GM12864 (cell line): ENCODE measurements at regions not wholly inside any gene's neighbourhood (a gene's known extent, or its start where the extent isn't known, plus 50 kb on each side); places are given as distances from the start of the nearest gene placed in this dataset.

Experiments used
- DNase-seq: peaks from one replicate; pipeline ENCODE4 v3.0.0-alpha.2; 2011; ENCODE audit warnings: low read depth
- H3K4me3 ChIP-seq: 2 replicates; pipeline ENCODE4 v1.5.1; 2011; ENCODE audit warnings: mild to moderate bottlenecking, low read depth, low read length, control low read depth
- TF ChIP-seq, protein P1 (sequence below): IDR thresholded peaks from 2 replicates; pipeline ENCODE4 v1.5.1; 2011; ENCODE audit warnings: low read depth, mild to moderate bottlenecking, moderate library complexity, low read length, control low read depth, inconsistent platforms; ENCODE audit errors: missing control alignments

DNA sequence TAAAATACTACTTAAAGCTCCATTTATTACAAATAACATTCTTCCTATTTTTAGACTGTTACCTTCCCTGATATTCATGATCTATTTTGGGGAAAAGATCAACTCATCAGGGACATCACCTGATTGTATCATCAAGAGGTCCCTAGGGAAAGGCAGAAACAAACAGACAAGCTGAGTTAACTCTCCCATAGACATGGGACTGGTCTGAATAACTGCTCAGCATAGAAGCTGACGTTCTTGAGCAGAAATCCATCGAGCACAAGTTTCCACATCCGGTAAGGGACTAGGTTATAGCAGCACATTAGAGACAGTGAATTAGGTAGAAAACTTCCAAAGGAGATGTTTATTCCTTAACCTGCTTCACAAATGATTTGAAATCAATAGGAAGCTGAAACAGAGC lies 1100.4 kb upstream of the SLC39A10 start:
- no peak overlapping the region for H3K4me3 ChIP-seq
- DNase-seq: no peak
- TF ChIP-seq, protein P1, sequence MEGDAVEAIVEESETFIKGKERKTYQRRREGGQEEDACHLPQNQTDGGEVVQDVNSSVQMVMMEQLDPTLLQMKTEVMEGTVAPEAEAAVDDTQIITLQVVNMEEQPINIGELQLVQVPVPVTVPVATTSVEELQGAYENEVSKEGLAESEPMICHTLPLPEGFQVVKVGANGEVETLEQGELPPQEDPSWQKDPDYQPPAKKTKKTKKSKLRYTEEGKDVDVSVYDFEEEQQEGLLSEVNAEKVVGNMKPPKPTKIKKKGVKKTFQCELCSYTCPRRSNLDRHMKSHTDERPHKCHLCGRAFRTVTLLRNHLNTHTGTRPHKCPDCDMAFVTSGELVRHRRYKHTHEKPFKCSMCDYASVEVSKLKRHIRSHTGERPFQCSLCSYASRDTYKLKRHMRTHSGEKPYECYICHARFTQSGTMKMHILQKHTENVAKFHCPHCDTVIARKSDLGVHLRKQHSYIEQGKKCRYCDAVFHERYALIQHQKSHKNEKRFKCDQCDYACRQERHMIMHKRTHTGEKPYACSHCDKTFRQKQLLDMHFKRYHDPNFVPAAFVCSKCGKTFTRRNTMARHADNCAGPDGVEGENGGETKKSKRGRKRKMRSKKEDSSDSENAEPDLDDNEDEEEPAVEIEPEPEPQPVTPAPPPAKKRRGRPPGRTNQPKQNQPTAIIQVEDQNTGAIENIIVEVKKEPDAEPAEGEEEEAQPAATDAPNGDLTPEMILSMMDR: no peak

DNA sequence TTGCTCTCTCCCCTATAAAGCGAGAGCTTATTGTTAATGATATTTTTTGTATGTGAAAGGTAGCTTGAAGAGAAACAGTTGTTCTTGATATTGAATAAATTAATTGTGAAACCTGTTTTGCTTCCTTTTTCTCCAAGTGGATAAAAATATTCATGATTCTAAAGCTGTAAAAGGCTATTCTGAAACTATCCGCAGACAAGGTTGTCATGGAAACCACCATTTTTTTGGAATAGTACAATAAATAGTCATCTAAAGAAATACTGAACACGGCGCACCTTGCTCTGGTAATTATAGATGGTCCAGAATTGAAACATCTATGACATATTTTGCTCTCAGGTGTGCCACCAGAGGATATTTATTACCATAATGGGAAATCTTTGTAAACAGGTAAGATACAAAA lies 1103.0 kb upstream of the SLC39A10 start:
- TF ChIP-seq, protein P1: no peak
- no peak overlapping the region for H3K4me3 ChIP-seq
- no peak for DNase-seq

DNA sequence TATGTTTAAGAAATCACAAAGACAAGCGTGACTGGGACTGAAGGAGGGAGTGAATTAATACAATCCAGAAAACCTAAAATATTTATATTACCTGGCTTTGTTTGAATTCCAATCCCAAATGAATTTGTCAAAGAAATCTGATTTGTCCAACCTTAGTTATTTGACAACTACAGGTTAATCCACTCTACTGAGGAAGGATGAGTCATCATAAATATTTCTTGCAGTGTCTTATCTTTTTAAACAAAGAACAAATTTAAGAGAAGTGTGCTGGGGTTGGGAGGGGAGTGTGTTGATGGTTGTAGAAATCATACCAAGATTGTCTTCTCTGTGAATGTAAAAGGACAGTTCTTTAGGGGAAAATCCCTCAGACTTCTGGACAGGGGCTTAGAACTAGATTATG lies 1106.3 kb upstream of the SLC39A10 start:
- no peak overlapping the region for H3K4me3 ChIP-seq
- TF ChIP-seq, protein P1: no peak
- no peak for DNase-seq

DNA sequence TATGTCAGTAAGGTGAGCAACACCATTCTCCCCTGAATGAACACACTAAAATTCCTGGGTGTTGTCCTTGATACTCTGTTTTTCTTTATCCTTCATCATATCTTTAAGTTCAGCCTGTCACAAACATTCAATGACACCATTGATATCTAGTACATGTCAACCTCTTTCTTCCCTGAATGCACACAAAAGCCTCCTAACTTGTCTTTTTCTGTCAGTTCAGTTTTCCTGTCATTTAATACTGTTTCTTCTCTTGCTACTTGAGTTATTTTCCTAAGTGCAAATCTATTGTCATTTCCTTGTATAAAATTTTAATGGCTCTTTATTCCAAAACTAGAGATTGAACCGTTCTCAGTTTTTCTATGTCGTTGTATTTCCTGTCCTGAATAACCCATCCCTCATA lies 1107.6 kb upstream of the SLC39A10 start:
- no peak for DNase-seq
- TF ChIP-seq, protein P1: no peak
- H3K4me3 ChIP-seq: no peak overlapping the region

DNA sequence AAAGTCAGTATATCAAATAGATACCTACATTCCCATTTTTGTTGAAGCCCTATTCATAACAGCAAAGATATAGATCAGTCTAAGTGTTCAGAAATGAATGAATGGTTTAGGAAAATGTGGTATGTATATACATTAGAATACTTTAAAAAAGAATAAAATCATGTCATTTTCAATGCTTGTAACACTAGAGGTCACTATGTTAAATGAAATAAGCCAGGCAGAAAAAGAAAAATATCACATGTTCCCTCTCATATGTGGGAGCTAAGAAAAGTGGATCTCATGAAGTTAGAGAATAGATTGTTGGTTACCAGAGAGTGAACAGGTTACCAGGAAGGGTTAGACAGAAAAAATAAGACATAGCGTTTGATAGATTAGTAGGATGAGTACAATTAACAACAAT lies 1111.0 kb upstream of the SLC39A10 start:
- TF ChIP-seq, protein P1: no peak
- no peak for DNase-seq
- no peak overlapping the region for H3K4me3 ChIP-seq

DNA sequence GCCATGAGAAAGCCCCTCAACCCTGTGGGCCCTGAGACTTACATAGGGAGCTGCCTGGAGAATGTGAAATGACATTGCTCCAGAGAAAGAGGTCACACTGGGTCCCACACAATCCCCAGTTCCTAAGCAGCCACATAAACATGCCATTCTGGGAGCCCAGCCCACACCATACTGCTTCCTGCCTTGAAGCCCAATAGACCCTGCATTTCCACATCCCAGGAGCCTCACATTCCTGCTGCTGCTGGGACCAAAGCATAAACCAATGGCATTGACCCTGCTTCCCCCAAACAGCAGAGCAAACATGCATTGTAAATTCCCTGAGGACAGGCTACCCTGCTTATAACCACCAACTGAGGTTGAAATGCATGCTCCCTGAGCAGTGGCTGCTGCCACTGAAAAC lies 1117.6 kb upstream of the SLC39A10 start:
- no peak overlapping the region for H3K4me3 ChIP-seq
- TF ChIP-seq, protein P1: no peak
- no peak for DNase-seq

DNA sequence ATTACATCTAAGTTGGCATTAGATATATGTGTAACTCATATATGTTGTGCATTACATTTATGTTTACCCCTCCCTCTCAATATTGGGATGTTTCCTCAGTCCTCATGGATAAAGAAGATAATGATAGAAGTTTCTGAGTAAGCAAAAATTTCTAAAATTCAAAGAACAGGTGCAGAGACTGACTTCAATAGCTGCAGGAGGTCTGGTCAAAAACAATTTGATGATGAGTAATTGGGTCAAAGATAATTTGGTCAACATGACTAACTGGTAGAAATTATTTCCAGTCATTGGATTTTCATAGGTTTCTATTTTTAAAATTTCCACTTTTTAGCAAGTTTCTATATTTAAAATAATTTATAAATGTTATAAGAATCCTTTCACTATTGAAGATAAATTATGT lies 1130.9 kb upstream of the SLC39A10 start:
- DNase-seq: no peak
- H3K4me3 ChIP-seq: no peak overlapping the region
- TF ChIP-seq, protein P1: no peak
